ENCODE measurements at regions not wholly inside any gene's neighbourhood (a gene's known extent, or its start where the extent isn't known, plus 50 kb on each side); places are given as distances from the start of the nearest gene placed in this dataset.

DNA sequence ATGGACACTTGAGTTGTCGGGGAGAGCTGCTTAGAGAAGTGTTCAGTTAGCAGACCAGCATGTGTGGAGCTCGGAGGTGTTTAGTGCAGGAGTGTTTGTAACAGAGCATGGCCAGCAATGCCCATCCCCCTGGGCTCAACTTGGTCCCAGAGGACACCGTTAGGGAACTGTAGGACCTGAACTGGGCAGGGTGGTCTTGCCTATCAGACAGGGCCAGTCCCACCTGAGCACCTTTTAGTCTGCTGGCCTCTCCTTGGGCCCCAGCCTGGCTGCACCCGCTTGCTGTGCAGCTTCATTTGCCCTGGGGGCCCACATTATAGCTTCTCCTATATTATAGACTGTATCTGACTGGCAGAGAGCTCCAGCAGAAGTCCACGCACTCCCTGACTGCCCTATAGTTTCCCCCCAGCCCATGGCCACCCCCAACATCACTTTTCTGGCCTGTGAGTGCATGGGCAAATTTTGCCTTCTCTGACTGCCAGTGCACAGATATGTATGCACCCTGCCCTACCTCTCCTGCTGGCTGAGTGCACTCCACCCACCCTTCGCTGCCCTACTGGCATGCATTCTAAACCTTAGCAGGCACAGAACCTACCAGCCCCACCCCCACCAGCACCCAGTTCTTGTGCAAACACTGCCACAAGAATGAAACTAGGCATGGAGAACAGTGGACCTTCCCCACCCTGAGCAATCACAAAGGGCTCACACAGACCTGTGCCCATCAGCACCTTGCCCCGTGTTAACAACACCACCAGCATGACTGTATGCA lies 1030.6 kb upstream of the GHITM start:
- DNase-seq: no peak
- Histone ChIP-seq H3K4me3 (no peak overlapping the region), H3K36me3 (no peaks in the 10 kb centered on the region), H3K4me1 (ENCODE audit: insufficient read depth) (no peaks in the 10 kb centered on the region), H3K27ac (no peak overlapping the region), H3K27me3 (no peaks in the 10 kb centered on the region), H3K9me3 (no peaks in the 10 kb centered on the region)
- intact Hi-C loops (cut with DNase I): no loop called here
- TF ChIP-seq EP300 (IDR thresholded peaks at IDR 0.05) (no peak), POLR2A (IDR thresholded peaks at IDR 0.05) (no peak)
- TF ChIP-seq, protein P1, sequence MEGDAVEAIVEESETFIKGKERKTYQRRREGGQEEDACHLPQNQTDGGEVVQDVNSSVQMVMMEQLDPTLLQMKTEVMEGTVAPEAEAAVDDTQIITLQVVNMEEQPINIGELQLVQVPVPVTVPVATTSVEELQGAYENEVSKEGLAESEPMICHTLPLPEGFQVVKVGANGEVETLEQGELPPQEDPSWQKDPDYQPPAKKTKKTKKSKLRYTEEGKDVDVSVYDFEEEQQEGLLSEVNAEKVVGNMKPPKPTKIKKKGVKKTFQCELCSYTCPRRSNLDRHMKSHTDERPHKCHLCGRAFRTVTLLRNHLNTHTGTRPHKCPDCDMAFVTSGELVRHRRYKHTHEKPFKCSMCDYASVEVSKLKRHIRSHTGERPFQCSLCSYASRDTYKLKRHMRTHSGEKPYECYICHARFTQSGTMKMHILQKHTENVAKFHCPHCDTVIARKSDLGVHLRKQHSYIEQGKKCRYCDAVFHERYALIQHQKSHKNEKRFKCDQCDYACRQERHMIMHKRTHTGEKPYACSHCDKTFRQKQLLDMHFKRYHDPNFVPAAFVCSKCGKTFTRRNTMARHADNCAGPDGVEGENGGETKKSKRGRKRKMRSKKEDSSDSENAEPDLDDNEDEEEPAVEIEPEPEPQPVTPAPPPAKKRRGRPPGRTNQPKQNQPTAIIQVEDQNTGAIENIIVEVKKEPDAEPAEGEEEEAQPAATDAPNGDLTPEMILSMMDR (IDR thresholded peaks at IDR 0.05): no peak
- WGBS, 3 donors: 77 to 83% (median 80%) methylated on average over 7 of the region's 7 CpGs

DNA sequence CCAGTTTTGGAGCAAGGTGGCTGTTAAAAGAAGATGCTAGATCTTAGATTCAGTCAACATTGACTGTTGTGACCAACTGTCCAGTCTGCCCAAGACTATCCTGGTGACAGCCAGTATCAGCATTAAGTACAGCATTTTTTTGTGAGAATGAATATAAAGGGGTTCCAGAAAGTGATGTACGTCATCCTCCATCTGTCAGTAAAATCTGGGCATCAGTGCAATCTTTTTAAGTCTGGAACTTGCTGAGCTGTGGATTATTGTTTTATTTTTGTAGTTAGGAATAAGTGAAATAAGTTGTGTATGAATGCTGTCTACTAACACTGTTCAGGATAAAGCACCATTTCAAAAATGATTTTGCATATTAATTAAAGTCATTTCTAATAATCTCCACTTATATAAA lies 1020.0 kb upstream of the GHITM start:
- no peaks in the 10 kb centered on the region for H3K4me1 ChIP-seq (ENCODE audit: insufficient read depth)
- H3K36me3 ChIP-seq: no peaks in the 10 kb centered on the region
- no peak for DNase-seq
- WGBS, 3 donors: 85 to 90% (median 89%) methylated on average over 1 of the region's 1 CpG
- intact Hi-C loops (cut with DNase I): no loop called here
- no peak overlapping the region for H3K4me3 ChIP-seq
- no peaks in the 10 kb centered on the region for H3K27me3 ChIP-seq
- TF ChIP-seq EP300 (IDR thresholded peaks at IDR 0.05) (no peak), POLR2A (IDR thresholded peaks at IDR 0.05) (no peak)
- TF ChIP-seq, protein P1 (IDR thresholded peaks at IDR 0.05): no peak
- no peaks in the 10 kb centered on the region for H3K9me3 ChIP-seq
- no peak overlapping the region for H3K27ac ChIP-seq

DNA sequence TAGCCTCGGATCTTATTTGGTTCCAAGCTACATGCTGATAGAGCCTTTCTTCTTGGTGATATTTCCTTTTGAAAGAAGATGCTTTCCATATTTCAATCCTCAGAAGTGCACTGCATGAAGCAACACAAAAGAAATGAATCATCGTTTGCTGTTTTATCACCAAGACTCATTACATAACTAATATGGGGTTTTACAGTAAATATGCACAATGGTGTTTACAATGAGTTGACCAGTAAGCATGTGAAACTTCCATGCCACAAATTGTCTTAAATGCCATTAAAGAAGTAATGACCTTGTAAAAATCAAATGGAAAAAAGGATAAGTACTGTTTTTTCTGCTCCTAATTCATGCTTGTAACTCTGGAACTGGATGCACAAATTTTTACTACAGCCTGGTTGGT lies 1017.0 kb upstream of the GHITM start:
- TF ChIP-seq EP300 (IDR thresholded peaks at IDR 0.05) (no peak), POLR2A (IDR thresholded peaks at IDR 0.05) (no peak)
- TF ChIP-seq, protein P1 (IDR thresholded peaks at IDR 0.05): no peak
- intact Hi-C loops (cut with DNase I): no loop called here
- Histone ChIP-seq H3K9me3 (no peaks in the 10 kb centered on the region), H3K36me3 (no peaks in the 10 kb centered on the region), H3K4me1 (ENCODE audit: insufficient read depth) (no peaks in the 10 kb centered on the region), H3K27me3 (no peaks in the 10 kb centered on the region), H3K4me3 (no peak overlapping the region), H3K27ac (no peak overlapping the region)
- WGBS, 3 donors: 5 to 7% (median 7%) methylated on average over 2 of the region's 2 CpGs
- no peak for DNase-seq

DNA sequence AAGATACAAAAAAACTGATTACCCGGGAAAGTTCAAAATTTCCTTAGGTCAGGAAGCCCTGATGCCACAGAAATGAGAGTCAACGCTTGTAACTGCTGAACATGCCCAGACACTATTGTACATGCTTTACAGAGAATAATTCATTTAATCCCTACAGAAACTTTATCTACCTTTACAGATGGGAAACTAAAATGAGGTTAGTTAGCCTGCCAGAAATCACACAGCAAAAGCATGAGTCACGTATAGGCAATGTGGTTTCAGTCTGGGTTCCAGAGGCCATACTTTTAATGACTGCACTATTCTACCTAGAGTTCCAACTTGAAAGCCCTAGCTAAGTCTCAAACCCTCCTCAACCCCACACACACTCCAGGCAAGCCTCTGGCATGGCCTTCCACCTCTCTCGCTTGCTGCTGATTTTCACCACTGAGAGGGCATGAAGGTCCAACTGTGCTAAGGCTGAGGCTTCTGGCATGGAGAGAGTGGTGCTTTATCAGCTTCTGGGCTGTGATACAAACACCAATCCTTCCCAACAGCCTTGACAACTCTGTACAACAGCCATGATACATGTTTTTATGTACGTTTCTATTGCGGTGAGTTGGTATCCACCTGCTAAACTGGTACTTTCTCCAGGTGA lies 1011.2 kb upstream of the GHITM start:
- no peaks in the 10 kb centered on the region for H3K36me3 ChIP-seq
- intact Hi-C loops (cut with DNase I): no loop called here
- H3K4me3 ChIP-seq: no peak overlapping the region
- no peaks in the 10 kb centered on the region for H3K27me3 ChIP-seq
- H3K4me1 ChIP-seq (ENCODE audit: insufficient read depth): no peaks in the 10 kb centered on the region
- H3K9me3 ChIP-seq: no peaks in the 10 kb centered on the region
- DNase-seq: no peak
- TF ChIP-seq, protein P1 (IDR thresholded peaks at IDR 0.05): no peak
- no peak for TF ChIP-seq EP300 (IDR thresholded peaks at IDR 0.05)
- no peak for TF ChIP-seq POLR2A (IDR thresholded peaks at IDR 0.05)
- 89 to 93% (median 89%) methylated on average over 6 of the region's 6 CpGs for WGBS, 3 donors
- no peak overlapping the region for H3K27ac ChIP-seq
